ENCODE measurements at regions not wholly inside any gene's neighbourhood (a gene's known extent, or its start where the extent isn't known, plus 50 kb on each side); places are given as distances from the start of the nearest gene placed in this dataset.
A peak's percentile ranks its signal among the peaks of the same experiment; 100 is the strongest.

GRCh38 chr10:44196336-44196735 lies 188.6 kb downstream of the CXCL12 start:
- TF ChIP-seq CTCF (conservative IDR thresholded peaks at IDR 0.05; ENCODE audit: low read depth): no peak
- CTCF ChIA-PET: no interaction called here
- POLR2A ChIA-PET (ENCODE audit: low non-redundant PET): no interaction called here
- peak overlapping the region; percentile 70 for H3K27ac ChIP-seq
- no peak for DNase-seq (ENCODE audit: low spot score)

- DNase-seq (ENCODE audit: low spot score): no peak
- ChIA-PET POLR2A (ENCODE audit: low non-redundant PET) (no interaction called here), CTCF (no interaction called here)
- TF ChIP-seq CTCF (conservative IDR thresholded peaks at IDR 0.05; ENCODE audit: low read depth): no peak
- peak overlapping the region; percentile 70 for H3K27ac ChIP-seq
These were observed 188.9 kb downstream of the CXCL12 start for GRCh38 chr10:44196008-44196320.

GRCh38 chr10:44195112-44196007 lies 189.5 kb downstream of the CXCL12 start:
- ChIA-PET CTCF (no interaction called here), POLR2A (ENCODE audit: low non-redundant PET) (no interaction called here)
- H3K27ac ChIP-seq: peak overlapping the region; percentile 70
- no peak for TF ChIP-seq CTCF (conservative IDR thresholded peaks at IDR 0.05; ENCODE audit: low read depth)
- DNase-seq (ENCODE audit: low spot score): peak; percentile 24

- CTCF ChIA-PET: no interaction called here
- POLR2A ChIA-PET (ENCODE audit: low non-redundant PET): no interaction called here
- TF ChIP-seq CTCF (conservative IDR thresholded peaks at IDR 0.05; ENCODE audit: low read depth): no peak
- no peak for DNase-seq (ENCODE audit: low spot score)
- H3K27ac ChIP-seq: no peak overlapping the region
These were observed 190.5 kb downstream of the CXCL12 start for GRCh38 chr10:44194435-44194834.

- no peak for DNase-seq (ENCODE audit: low spot score)
- no peak for TF ChIP-seq CTCF (conservative IDR thresholded peaks at IDR 0.05; ENCODE audit: low read depth)
- ChIA-PET POLR2A (ENCODE audit: low non-redundant PET) (no interaction called here), CTCF (no interaction called here)
- H3K27ac ChIP-seq: no peak overlapping the region
These were observed 191.2 kb downstream of the CXCL12 start for GRCh38 chr10:44193567-44194220.

GRCh38 chr10:44193166-44193565 lies 191.7 kb downstream of the CXCL12 start:
- H3K27ac ChIP-seq: no peak overlapping the region
- CTCF ChIA-PET: no interaction called here
- POLR2A ChIA-PET (ENCODE audit: low non-redundant PET): no interaction called here
- no peak for TF ChIP-seq CTCF (conservative IDR thresholded peaks at IDR 0.05; ENCODE audit: low read depth)
- no peak for DNase-seq (ENCODE audit: low spot score)
